ENCODE measurements at regions not wholly inside any gene's neighbourhood (a gene's known extent, or its start where the extent isn't known, plus 50 kb on each side); places are given as distances from the start of the nearest gene placed in this dataset.

GRCh38 chr10:58023341-58024073 is 244.2 kb downstream of the IPMK start:
- intact Hi-C loops (cut with DNase I) = no loop called here
- DNase-seq (ENCODE audit: low spot score) = no peak

DNA sequence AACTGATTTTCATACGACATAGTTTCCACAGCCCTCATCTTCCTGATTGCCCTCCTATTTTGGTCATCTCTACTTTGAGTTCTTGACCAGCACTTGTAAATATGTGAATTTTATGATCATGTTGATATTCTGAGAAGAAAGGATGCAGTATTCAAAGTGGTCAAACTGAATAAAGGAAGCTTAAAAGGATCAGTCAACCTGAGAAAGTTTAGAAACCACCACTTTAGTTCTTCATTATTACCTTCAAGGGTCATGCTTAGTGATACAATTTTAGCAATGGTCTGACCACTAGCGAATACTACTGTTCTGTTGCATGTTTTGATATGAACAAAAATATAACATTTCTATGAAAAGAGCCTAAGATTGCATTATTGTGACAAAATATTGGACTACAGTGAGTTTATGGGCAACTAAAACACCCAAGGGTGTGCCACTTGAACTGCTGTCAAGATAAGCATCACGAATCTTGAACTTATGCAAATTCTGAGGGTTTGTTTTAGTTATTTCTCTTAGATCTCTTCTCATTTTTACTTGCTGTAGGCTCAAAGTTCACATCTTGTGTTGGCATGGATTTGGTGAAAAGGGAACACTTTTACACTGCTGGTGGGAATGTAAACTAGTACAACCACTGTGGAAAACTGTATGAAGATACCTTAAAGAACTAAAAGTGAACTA is 247.7 kb downstream of the IPMK start:
- intact Hi-C loops (cut with DNase I) = no loop called here
- no peak for DNase-seq (ENCODE audit: low spot score)

GRCh38 chr10:58017719-58018367 is 249.9 kb downstream of the IPMK start:
- no peak for DNase-seq (ENCODE audit: low spot score)
- intact Hi-C loops (cut with DNase I) = no loop called here

DNA sequence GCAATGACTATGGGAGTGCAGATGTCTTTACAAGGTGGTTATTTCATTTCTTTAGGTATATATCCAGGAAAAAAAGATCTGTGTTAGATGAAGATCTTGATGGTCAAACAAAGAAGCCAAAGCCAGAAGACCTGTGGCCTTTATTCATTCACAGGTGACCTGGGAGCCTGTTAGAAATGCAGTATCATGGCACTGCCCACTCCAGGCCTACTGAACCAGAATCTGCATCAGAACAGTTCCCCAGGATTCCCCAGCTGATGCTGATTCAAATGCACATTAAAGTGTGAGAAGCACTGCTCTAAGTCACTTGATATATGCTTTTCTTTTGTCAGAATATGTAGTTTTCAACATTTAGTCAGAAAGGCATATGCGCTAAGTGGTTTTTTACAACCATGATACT is 251.1 kb downstream of the IPMK start:
- intact Hi-C loops (cut with DNase I) = no loop called here

GRCh38 chr10:58014436-58014835 is 253.3 kb downstream of the IPMK start:
- intact Hi-C loops (cut with DNase I) = no loop called here
- no peak for DNase-seq (ENCODE audit: low spot score)

More for the DNA sequence above, 251.1 kb downstream of the IPMK start:
- no peak for DNase-seq (ENCODE audit: low spot score)

- no peak for DNase-seq (ENCODE audit: low spot score)
- intact Hi-C loops (cut with DNase I) = no loop called here
Observed at GRCh38 chr10:58013406-58013805, 254.3 kb downstream of the IPMK start.

DNA sequence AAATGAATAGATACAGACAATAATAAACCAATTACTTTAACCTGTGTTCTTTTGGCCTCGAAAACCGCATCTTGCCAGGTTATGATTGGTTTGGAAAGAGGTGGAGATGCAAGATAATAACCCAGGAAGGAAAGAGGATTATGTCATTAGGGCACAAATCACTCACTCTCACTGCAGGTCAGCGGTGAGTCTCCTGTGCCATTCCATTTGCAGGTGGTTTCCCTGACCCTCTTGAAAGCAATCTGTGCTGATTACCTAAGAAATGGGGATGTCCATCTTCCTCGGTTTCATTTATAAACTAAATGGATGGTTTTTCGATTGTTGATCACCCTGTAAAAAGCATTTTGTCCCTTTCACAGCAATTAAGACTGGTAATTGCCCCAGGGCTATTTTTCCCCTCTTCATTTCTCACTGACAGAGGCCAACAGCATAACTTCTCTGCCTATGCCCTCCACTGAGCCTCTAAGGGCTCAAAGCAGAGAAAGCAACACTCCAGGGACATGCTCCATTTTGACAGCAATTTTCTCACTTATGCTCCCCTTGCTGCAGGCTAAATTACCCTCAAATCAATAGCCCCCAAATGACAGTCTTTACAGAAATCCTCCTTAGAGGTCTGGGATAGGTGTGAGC is 257.5 kb downstream of the IPMK start:
- intact Hi-C loops (cut with DNase I) = no loop called here
- DNase-seq (ENCODE audit: low spot score) = no peak

GRCh38 chr10:58003945-58004344 is 263.7 kb downstream of the IPMK start:
- intact Hi-C loops (cut with DNase I) = no loop called here
- no peak for DNase-seq (ENCODE audit: low spot score)

DNA sequence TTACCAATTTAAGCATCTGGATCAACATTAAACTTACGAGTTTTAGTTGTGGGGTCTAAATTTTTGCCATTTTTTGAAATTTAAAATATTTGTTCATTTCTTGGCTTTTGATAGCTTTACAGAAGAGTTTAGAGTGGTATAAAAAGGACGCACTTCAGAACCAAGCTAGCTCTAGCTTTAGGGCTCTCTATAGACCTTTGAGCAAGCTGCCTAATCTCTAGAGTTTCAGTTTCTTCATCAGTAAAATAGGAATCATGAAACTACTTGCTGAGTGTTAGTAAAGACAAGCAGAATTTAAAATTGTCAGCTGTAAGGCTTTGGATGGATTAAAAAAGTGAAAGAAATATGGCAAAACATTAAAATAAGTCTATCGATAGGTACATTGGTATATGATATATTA is 266.5 kb downstream of the IPMK start:
- intact Hi-C loops (cut with DNase I) = no loop called here
- DNase-seq (ENCODE audit: low spot score) = no peak

DNA sequence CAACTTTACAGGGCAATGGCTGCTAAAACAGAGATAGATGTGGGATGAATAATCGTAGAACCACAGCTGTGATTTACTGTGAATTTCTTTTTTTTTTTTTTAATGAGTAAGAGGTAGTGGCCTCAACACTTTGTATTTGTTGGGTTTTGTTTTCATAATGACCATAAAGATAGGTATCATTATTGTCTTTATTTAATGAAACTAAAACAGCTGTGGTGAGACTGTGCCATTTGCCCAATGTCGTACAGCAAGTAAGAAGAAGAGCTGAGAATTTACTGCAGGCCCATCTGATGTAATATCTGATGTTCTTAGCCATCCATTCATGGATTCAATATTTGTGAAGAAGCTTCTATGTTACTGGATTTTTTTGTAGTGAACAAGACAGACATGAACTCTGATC is 271.2 kb downstream of the IPMK start:
- intact Hi-C loops (cut with DNase I) = no loop called here
- DNase-seq (ENCODE audit: low spot score) = no peak

GRCh38 chr10:57993302-57993701 is 274.4 kb downstream of the IPMK start:
- no peak for DNase-seq (ENCODE audit: low spot score)
- intact Hi-C loops (cut with DNase I) = no loop called here

GRCh38 chr10:57992321-57993077 is 275.2 kb downstream of the IPMK start:
- intact Hi-C loops (cut with DNase I) = no loop called here
- DNase-seq (ENCODE audit: low spot score) = no peak

DNA sequence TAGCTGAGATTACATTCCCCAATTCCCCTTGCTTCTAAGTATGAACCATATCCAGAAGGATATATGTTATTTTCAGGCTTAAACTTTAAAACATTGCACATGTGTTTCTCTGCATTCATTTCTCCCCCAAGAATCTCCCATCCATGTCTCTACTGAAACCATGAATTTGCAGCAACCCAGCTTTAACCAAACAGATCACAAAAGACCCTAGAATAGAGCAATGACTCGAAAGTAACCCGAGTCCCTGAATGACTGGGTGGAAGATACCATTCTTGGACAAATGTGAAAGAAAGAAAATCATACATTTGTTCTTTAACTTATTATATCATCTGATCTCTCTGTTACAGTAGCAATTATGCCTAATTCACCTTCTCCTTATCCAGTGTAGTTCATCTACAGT is 278.7 kb downstream of the IPMK start:
- no peak for DNase-seq (ENCODE audit: low spot score)
- intact Hi-C loops (cut with DNase I) = no loop called here

DNA sequence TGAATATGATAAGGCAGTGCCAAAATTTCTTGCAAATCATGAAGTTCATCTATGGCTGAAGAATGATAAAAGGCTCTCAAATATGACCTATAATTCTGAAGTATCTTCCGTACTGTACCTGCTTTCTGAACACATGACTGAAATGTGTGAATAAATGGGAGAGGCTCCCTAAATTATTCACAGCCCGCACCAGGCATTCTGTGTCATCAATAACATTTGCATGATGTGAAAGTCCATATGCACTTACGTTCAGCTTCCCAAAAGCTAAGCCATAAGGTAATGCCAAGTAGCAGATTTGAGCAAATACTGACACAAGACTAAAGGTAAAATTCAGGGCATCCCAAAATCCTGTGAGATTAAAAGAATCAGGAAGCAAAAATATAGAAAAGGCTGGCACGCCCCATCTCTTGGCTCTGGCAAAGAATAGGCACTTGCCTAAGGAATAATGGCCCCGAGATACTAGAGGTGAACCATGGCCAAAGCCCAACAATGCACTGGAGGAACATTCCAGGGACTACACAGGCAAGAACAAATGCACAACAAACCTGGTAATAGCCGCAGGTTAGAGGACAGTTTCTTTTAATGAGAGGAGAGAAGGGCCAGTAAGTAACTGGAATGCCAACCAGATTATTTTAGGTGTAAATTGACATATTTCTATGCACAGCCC is 280.5 kb downstream of the IPMK start:
- DNase-seq (ENCODE audit: low spot score) = no peak
- intact Hi-C loops (cut with DNase I) = no loop called here

DNA sequence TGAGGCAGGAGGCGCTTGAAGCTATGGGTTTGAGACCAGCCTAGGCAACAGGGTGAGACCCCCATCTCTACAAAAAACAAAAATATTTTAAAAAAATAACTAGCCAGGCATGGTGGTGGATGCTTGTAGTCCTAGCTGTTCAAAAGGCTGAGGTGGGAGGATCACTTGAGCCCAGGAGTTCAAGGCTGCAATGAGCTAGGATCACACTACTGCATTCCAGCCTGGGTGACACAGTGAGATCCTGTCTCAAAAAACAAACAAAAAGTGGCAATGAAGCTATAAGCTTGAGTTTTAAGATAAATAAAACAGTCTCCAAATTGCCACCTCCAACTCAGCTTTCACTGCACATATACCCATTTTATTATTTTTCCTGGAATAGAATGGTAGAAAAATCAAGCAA is 281.3 kb downstream of the IPMK start:
- intact Hi-C loops (cut with DNase I) = no loop called here
- DNase-seq (ENCODE audit: low spot score) = no peak

DNA sequence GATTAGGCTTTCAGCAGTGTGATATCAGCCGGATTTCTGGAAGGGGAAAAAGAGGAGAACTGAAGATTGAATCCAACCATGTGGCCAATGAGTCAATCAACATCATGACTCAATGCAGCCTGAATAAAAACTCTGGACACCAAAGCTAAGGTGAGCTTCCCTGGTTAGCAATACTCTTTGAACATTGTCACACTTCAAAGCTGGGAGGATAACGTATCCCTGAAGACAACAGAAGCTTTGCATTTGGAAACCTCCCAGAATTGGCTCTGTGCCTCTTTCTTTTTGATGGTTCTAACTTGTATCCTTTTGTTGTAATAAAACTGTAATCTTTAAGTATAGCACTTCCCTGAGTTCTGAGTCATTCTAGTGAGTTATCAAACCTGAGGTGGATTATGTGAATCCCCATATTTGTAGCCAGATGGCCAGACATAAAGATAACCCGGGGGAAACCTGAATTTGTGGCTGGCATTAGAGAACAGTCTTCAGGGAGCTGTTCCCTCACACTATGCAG is 284.4 kb downstream of the IPMK start:
- DNase-seq (ENCODE audit: low spot score) = no peak
- intact Hi-C loops (cut with DNase I) = no loop called here

DNA sequence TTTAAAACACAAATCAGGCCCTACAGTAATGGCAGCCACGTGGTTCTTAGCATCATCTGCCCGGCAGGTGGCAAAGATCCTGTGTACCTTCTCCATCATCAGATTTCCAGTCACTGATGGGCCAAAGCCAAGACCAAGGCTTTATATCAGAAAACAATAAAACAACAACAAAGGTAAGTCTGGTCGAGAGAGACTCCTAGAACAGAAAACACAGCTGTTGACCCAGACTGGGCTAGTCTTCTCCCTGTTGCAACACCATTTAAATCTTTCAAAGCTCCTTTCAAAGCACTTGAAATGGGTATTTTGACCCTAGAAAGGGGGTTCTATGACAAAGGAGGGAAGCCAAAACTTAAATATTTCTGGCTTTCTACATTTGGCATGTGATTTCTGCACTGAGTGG is 285.6 kb downstream of the IPMK start:
- no peak for DNase-seq (ENCODE audit: low spot score)
- intact Hi-C loops (cut with DNase I) = no loop called here

DNA sequence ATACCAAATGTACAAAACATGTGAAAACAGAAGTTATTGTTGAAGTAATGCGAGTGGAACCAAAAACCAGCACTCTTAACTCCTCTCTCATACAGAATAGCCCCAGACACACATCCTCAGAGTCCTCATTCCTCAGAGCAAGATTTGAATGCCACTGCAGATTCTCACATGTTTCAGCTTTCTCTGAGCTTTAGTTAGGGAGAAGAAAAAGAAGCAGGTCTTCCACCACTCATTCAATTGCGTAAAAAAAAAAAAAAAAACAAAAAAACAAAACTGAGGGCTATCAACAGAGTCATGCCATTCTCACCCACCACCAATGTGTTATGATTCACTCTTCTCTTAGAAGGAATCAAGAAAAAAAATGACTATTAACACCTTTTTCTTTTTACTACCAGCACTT is 287.7 kb downstream of the IPMK start:
- no peak for DNase-seq (ENCODE audit: low spot score)
- intact Hi-C loops (cut with DNase I) = no loop called here

DNA sequence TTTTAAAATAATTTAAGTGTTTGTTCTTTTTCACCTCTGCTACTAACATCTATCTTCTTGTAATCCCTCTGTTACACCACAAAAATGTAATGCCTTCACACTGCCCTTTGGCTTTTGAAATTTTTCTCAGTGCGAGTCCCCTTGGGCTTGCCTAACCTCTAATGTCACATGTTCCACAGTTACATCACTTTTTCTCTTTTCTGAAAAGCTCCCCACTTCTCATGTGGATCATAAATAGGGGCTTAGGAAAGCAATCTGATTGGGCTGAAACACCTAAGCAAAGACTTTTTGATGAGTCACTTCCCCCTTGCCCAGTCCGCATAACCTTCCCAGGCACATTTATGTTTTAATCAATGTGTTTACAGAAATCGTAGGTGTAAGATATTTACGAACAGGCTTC is 288.2 kb downstream of the IPMK start:
- intact Hi-C loops (cut with DNase I) = no loop called here
- no peak for DNase-seq (ENCODE audit: low spot score)

Data from cardiac septum (tissue), 1 donor.